ENCODE measurements at regions not wholly inside any gene's neighbourhood (a gene's known extent, or its start where the extent isn't known, plus 50 kb on each side); places are given as distances from the start of the nearest gene placed in this dataset.

DNA sequence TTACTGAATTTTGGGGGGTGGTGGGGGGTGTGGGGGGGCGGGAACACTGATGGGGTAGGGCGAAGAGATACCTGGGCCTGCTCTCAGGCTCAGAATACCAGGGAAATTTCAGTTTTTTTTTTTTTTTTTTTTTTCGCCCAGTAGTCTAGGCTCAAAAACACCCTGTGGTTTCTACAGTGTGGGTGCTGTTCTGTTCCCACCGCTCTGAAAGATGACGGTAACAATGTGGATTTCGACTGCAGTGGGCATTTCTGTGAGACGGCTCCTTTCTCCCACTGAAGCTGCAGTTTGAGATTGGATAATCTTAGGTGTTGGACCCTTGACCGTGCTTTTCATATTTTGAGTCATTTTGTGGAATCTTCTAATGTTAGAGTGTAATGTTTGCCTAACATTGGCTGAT, 143.8 kb upstream of the RGMA start:
- TF ChIP-seq ATF1 (CRISPR knock-in tag; IDR thresholded peaks at IDR 0.05) = no peak
- TF ChIP-seq, protein P1, sequence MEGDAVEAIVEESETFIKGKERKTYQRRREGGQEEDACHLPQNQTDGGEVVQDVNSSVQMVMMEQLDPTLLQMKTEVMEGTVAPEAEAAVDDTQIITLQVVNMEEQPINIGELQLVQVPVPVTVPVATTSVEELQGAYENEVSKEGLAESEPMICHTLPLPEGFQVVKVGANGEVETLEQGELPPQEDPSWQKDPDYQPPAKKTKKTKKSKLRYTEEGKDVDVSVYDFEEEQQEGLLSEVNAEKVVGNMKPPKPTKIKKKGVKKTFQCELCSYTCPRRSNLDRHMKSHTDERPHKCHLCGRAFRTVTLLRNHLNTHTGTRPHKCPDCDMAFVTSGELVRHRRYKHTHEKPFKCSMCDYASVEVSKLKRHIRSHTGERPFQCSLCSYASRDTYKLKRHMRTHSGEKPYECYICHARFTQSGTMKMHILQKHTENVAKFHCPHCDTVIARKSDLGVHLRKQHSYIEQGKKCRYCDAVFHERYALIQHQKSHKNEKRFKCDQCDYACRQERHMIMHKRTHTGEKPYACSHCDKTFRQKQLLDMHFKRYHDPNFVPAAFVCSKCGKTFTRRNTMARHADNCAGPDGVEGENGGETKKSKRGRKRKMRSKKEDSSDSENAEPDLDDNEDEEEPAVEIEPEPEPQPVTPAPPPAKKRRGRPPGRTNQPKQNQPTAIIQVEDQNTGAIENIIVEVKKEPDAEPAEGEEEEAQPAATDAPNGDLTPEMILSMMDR (IDR thresholded peaks at IDR 0.05) = no peak
- no peak for TF ChIP-seq SP1 (CRISPR knock-in tag; conservative IDR thresholded peaks at IDR 0.05)
- TF ChIP-seq, protein P2, sequence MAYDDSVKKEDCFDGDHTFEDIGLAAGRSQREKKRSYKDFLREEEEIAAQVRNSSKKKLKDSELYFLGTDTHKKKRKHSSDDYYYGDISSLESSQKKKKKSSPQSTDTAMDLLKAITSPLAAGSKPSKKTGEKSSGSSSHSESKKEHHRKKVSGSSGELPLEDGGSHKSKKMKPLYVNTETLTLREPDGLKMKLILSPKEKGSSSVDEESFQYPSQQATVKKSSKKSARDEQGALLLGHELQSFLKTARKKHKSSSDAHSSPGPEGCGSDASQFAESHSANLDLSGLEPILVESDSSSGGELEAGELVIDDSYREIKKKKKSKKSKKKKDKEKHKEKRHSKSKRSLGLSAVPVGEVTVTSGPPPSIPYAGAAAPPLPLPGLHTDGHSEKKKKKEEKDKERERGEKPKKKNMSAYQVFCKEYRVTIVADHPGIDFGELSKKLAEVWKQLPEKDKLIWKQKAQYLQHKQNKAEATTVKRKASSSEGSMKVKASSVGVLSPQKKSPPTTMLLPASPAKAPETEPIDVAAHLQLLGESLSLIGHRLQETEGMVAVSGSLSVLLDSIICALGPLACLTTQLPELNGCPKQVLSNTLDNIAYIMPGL (CRISPR knock-in tag; IDR thresholded peaks at IDR 0.05) = no peak
